HUES64 (cell line): ENCODE measurements at regions not wholly inside any gene's neighbourhood (a gene's known extent, or its start where the extent isn't known, plus 50 kb on each side); places are given as distances from the start of the nearest gene placed in this dataset.

Experiments
- H3K27ac ChIP-seq: 2 replicates; pipeline ENCODE4 v1.7.0; 2013; ENCODE audit warnings: low read depth, low read length, inconsistent platforms
- H3K27me3 ChIP-seq: 2 replicates; pipeline ENCODE4 v1.6.1; 2013; ENCODE audit warnings: mild to moderate bottlenecking, low read length; ENCODE audit not compliant: insufficient read depth
- H3K36me3 ChIP-seq: 2 replicates; pipeline ENCODE4 v1.6.1; 2013; ENCODE audit warnings: mild to moderate bottlenecking, low read length; ENCODE audit not compliant: insufficient read depth
- H3K4me1 ChIP-seq: 2 replicates; pipeline ENCODE4 v1.6.1; 2013; ENCODE audit warnings: mild to moderate bottlenecking, low read length, moderate library complexity; ENCODE audit not compliant: insufficient read depth
- H3K4me3 ChIP-seq: 2 replicates; pipeline ENCODE4 v1.5.1; 2013; ENCODE audit warnings: mild to moderate bottlenecking, low read length, moderate library complexity
- H3K9ac ChIP-seq: 2 replicates; pipeline ENCODE4 v1.6.1; 2013; ENCODE audit warnings: mild to moderate bottlenecking, low read depth, low read length
- H3K9me3 ChIP-seq: 2 replicates; pipeline ENCODE4 v1.6.1; 2013; ENCODE audit warnings: low read depth, low read length; ENCODE audit not compliant: insufficient read depth
- WGBS: fragments of 150-250, 120-280 bp; methylation state at CpG from one replicate; pipeline ENCODE4 v1.1.7; 2013; ENCODE audit warnings: missing lambda C conversion rate; 5-methylcytosine and 5-hydroxymethylcytosine counted together

GRCh38 chr11:97732011-97732632 is 1288.6 kb upstream of the CNTN5 start:
- Histone ChIP-seq H3K9me3 (no peaks in the 10 kb centered on the region), H3K36me3 (no peaks in the 10 kb centered on the region), H3K9ac (no peak overlapping the region), H3K27me3 (no peaks in the 10 kb centered on the region), H3K4me1 (peaks cover 8% of the 10 kb centered on the region; the same call in 1 of the 2 replicates), H3K27ac (no peak overlapping the region), H3K4me3 (no peak overlapping the region)
- 100% methylated on average over 1 of the region's 1 CpG for WGBS

GRCh38 chr11:97738751-97739150 is 1282.0 kb upstream of the CNTN5 start:
- 97% methylated on average over 2 of the region's 2 CpGs for WGBS
- no peaks in the 10 kb centered on the region for H3K4me1 ChIP-seq
- no peak overlapping the region for H3K9ac ChIP-seq
- no peaks in the 10 kb centered on the region for H3K36me3 ChIP-seq
- peaks cover 6% of the 10 kb centered on the region; the same call in 1 of the 2 replicates for H3K9me3 ChIP-seq
- H3K27ac ChIP-seq, result no peak overlapping the region
- no peak overlapping the region for H3K4me3 ChIP-seq
- no peaks in the 10 kb centered on the region for H3K27me3 ChIP-seq

GRCh38 chr11:97739932-97740800 is 1280.6 kb upstream of the CNTN5 start:
- Histone ChIP-seq H3K27ac (no peak overlapping the region), H3K36me3 (no peaks in the 10 kb centered on the region), H3K9ac (no peak overlapping the region), H3K27me3 (no peaks in the 10 kb centered on the region), H3K4me1 (no peaks in the 10 kb centered on the region), H3K4me3 (no peak overlapping the region), H3K9me3 (peaks cover 9% of the 10 kb centered on the region; the same call in 1 of the 2 replicates)
- 87% methylated on average over 4 of the region's 4 CpGs for WGBS

DNA sequence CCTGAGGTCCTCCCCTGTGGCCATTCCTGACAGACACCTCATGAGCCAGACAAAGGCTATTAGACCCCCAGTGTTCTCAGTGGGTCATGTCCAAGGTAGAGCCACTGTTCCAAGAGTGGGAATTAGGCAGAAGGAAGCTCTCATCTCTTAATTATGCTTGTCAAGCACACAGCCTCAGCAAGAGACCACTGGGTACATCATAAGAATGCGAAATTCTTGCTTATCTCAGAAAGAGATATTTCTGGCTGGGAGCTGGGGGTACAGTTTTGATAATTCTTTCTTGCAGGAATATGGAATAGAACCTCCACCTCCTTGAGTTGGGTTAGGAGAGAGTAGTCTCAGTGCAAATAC is 1280.0 kb upstream of the CNTN5 start:
- H3K36me3 ChIP-seq, result no peaks in the 10 kb centered on the region

GRCh38 chr11:97742717-97743116 is 1278.0 kb upstream of the CNTN5 start:
- 90% methylated on average over 1 of the region's 3 CpGs for WGBS
- Histone ChIP-seq H3K4me3 (no peak overlapping the region), H3K36me3 (no peaks in the 10 kb centered on the region), H3K27me3 (no peaks in the 10 kb centered on the region), H3K27ac (no peak overlapping the region), H3K4me1 (no peaks in the 10 kb centered on the region), H3K9me3 (peaks cover 9% of the 10 kb centered on the region; the same call in 1 of the 2 replicates), H3K9ac (no peak overlapping the region)

More for the DNA sequence above, 1280.0 kb upstream of the CNTN5 start:
- 100% methylated on average over 1 of the region's 1 CpG for WGBS
- H3K27ac ChIP-seq, result no peak overlapping the region
- H3K4me3 ChIP-seq, result no peak overlapping the region
- peaks cover 9% of the 10 kb centered on the region; the same call in 1 of the 2 replicates for H3K9me3 ChIP-seq
- H3K4me1 ChIP-seq, result no peaks in the 10 kb centered on the region
- no peaks in the 10 kb centered on the region for H3K27me3 ChIP-seq
- H3K9ac ChIP-seq, result no peak overlapping the region

- Histone ChIP-seq H3K27me3 (no peaks in the 10 kb centered on the region), H3K36me3 (no peaks in the 10 kb centered on the region), H3K9me3 (peaks cover 9% of the 10 kb centered on the region; the same call in 1 of the 2 replicates), H3K9ac (no peak overlapping the region), H3K4me3 (no peak overlapping the region), H3K4me1 (no peaks in the 10 kb centered on the region), H3K27ac (no peak overlapping the region)
- WGBS, result 96% methylated on average over 3 of the region's 3 CpGs
Measured at GRCh38 chr11:97743205-97743742, 1277.5 kb upstream of the CNTN5 start.

DNA sequence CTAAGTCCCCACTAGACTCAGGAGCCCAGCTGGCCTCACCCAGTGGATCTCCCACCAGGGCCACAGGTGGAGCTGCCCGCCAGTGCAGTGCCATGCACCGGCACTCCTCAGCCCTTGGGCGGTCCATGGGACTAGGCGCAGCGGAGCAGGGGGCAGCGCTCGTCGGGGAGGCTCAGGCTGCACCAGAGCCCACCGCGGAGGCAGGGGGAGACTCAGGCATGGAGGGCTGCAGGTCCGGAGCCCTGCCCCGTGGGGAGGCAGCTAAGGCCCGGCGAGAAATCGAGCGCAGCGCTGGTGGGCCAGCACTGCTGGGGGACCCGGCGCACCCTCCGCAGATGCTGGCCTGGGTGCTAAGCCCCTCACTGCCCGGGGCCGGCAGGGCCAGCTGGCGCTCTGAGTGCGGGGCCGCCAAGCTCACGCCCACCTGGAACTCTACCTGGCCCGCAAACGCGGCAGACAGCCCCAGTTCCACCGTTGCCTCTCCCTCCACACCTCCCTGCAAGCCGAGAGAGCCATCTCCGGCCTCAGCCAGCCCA is 1275.2 kb upstream of the CNTN5 start:
- Histone ChIP-seq H3K36me3 (no peaks in the 10 kb centered on the region), H3K27me3 (no peaks in the 10 kb centered on the region), H3K9ac (no peak overlapping the region), H3K4me1 (no peaks in the 10 kb centered on the region), H3K27ac (no peak overlapping the region), H3K9me3 (peaks cover 9% of the 10 kb centered on the region; the same call in 1 of the 2 replicates), H3K4me3 (no peak overlapping the region)
- 90% methylated on average over 32 of the region's 32 CpGs for WGBS

- no peak overlapping the region for H3K27ac ChIP-seq
- no peaks in the 10 kb centered on the region for H3K27me3 ChIP-seq
- WGBS, result 91% methylated on average over 1 of the region's 1 CpG
- H3K4me3 ChIP-seq, result no peak overlapping the region
- H3K9ac ChIP-seq, result no peak overlapping the region
- H3K9me3 ChIP-seq, result peaks cover 10% of the 10 kb centered on the region; the same call in 1 of the 2 replicates
- H3K4me1 ChIP-seq, result no peaks in the 10 kb centered on the region
- H3K36me3 ChIP-seq, result no peaks in the 10 kb centered on the region
Measured at GRCh38 chr11:97746818-97747217, 1273.9 kb upstream of the CNTN5 start.

DNA sequence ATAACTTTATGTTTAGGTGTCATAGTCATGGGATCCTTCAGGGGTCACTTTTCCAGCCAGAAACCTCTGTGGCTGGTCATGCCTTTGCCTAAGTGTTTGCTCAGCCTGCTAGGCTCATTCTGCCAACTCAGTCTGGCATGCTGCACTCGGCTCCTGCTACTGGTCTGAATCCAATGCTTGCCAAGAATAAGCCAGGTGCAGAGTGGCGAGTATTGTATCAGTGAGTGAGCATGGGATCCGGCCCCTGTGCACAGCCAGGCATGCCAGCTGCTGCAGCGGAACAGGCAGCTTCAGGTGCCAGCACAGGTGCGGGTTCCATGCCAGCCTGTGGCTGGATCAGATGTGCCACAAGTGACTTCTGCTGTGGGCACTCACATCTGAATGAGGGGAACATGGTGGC is 1269.3 kb upstream of the CNTN5 start:
- H3K27me3 ChIP-seq, result no peaks in the 10 kb centered on the region
- H3K9me3 ChIP-seq, result peaks cover 5% of the 10 kb centered on the region; the same call in 1 of the 2 replicates
- no peak overlapping the region for H3K27ac ChIP-seq
- no peak overlapping the region for H3K4me3 ChIP-seq
- no peaks in the 10 kb centered on the region for H3K4me1 ChIP-seq
- whole genome bisulfite sequencing, result 95% methylated on average over 5 of the region's 5 CpGs
- no peaks in the 10 kb centered on the region for H3K36me3 ChIP-seq
- no peak overlapping the region for H3K9ac ChIP-seq

GRCh38 chr11:97751952-97752351 is 1268.8 kb upstream of the CNTN5 start:
- Histone ChIP-seq H3K36me3 (no peaks in the 10 kb centered on the region), H3K9me3 (peaks cover 5% of the 10 kb centered on the region; the same call in 1 of the 2 replicates), H3K9ac (no peak overlapping the region), H3K27ac (no peak overlapping the region), H3K4me3 (no peak overlapping the region), H3K27me3 (no peaks in the 10 kb centered on the region), H3K4me1 (no peaks in the 10 kb centered on the region)
- 98% methylated on average over 2 of the region's 2 CpGs for WGBS

GRCh38 chr11:97754976-97755375 is 1265.8 kb upstream of the CNTN5 start:
- 94% methylated on average over 3 of the region's 3 CpGs for WGBS
- H3K9ac ChIP-seq, result no peak overlapping the region
- H3K4me3 ChIP-seq, result no peak overlapping the region
- H3K27ac ChIP-seq, result no peak overlapping the region
- peaks cover 5% of the 10 kb centered on the region; the same call in 1 of the 2 replicates for H3K9me3 ChIP-seq
- no peaks in the 10 kb centered on the region for H3K4me1 ChIP-seq
- H3K27me3 ChIP-seq, result no peaks in the 10 kb centered on the region
- H3K36me3 ChIP-seq, result no peaks in the 10 kb centered on the region
